Chondrocyte (in vitro differentiated cells): ENCODE measurements at regions not wholly inside any gene's neighbourhood (a gene's known extent, or its start where the extent isn't known, plus 50 kb on each side); places are given as distances from the start of the nearest gene placed in this dataset.

Experiments
- DNase-seq: peaks from one replicate; pipeline ENCODE4 v3.0.0; 2021; ENCODE audit warnings: mixed read lengths, low spot score
- H3K27ac Mint-ChIP-seq: one replicate; pipeline ENCODE4 v1.8.0; 2021; ENCODE audit warnings: mild to moderate bottlenecking, moderate library complexity, mixed read lengths; ENCODE audit not compliant: unreplicated experiment
- H3K27me3 Mint-ChIP-seq: 2 replicates; pipeline ENCODE4 v1.8.0; 2021; ENCODE audit warnings: low read depth, mixed read lengths
- H3K36me3 Mint-ChIP-seq: 2 replicates; pipeline ENCODE4 v1.8.0; 2021; ENCODE audit warnings: low read depth, mixed read lengths
- H3K4me1 Mint-ChIP-seq: 2 replicates; pipeline ENCODE4 v1.8.0; 2021; ENCODE audit warnings: low read depth, mild to moderate bottlenecking, mixed read lengths
- H3K4me3 Mint-ChIP-seq: one replicate; pipeline ENCODE4 v1.8.0; 2021; ENCODE audit warnings: mild to moderate bottlenecking, moderate library complexity, mixed read lengths; ENCODE audit not compliant: unreplicated experiment
- H3K9me3 Mint-ChIP-seq: 2 replicates; pipeline ENCODE4 v1.8.0; 2021; ENCODE audit warnings: low read depth, mixed read lengths
- TF ChIP-seq, protein P1 (sequence below): fragments of 200-600 bp; sonication (generic); IDR thresholded peaks from 2 replicates; pipeline ENCODE4 v1.5.0; 2021; ENCODE audit warnings: antibody characterized with exemption, mild to moderate bottlenecking, moderate library complexity

DNA sequence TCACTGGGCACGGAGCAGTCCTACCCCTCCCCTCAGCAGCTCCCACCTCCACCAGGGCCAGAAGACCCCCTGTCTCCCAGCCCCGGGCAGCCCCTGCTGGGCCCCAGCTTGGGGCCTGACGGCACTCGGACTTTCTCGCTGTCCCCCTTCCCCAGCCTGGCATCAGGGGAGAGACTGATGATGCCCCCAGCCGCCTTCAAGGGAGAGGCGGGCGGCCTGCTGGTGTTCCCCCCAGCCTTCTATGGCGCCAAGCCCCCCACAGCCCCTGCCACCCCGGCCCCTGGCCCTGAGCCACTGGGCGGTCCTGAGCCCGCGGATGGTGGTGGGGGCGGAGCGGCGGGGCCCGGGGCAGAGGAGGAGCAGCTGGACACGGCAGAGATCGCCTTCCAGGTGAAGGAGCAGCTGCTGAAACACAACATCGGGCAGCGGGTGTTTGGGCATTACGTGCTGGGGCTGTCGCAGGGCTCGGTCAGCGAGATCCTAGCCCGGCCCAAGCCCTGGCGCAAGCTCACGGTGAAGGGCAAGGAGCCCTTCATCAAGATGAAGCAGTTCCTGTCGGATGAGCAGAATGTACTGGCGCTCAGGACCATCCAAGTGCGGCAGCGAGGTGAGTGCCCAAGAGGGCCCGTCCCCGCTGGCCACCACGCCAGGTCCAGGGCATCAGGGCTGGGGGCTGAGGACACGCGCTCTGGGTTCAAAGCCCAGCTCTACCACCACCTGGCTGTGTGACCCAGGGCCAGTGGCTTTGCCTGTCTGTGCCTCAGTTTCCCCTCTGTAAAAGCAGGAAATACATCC, 58.6 kb downstream of the PHETA1 start:
- H3K27ac Mint-ChIP-seq: no peak overlapping the region
- H3K4me1 Mint-ChIP-seq: peaks cover 5% of the 10 kb centered on the region
- TF ChIP-seq, protein P1, sequence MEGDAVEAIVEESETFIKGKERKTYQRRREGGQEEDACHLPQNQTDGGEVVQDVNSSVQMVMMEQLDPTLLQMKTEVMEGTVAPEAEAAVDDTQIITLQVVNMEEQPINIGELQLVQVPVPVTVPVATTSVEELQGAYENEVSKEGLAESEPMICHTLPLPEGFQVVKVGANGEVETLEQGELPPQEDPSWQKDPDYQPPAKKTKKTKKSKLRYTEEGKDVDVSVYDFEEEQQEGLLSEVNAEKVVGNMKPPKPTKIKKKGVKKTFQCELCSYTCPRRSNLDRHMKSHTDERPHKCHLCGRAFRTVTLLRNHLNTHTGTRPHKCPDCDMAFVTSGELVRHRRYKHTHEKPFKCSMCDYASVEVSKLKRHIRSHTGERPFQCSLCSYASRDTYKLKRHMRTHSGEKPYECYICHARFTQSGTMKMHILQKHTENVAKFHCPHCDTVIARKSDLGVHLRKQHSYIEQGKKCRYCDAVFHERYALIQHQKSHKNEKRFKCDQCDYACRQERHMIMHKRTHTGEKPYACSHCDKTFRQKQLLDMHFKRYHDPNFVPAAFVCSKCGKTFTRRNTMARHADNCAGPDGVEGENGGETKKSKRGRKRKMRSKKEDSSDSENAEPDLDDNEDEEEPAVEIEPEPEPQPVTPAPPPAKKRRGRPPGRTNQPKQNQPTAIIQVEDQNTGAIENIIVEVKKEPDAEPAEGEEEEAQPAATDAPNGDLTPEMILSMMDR: no peak
- no peak overlapping the region for H3K4me3 Mint-ChIP-seq
- DNase-seq: no peak
- peaks cover 8% of the 10 kb centered on the region for H3K27me3 Mint-ChIP-seq
- H3K36me3 Mint-ChIP-seq: peaks cover 3% of the 10 kb centered on the region
- H3K9me3 Mint-ChIP-seq: peaks cover 6% of the 10 kb centered on the region

DNA sequence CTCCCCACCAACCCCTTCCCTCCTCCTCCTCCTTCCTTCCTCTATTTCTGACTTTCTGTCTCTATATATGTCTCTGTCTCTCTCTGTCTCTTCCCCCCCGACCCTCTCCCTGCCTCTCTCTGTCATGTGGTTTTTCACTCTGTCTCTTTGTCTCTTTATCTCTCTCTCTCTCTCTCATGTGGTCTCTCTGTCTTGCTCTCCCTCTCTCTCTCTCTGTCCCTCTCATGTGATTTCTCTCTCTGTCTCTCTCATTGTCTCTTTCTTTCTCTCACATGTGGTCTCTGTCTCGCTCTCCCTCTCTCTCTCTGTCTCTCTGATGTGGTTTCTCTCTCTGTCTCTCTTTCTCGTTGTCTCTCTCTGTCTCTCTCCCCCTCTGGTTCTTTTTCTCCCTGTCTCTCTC, 59.3 kb downstream of the PHETA1 start:
- H3K9me3 Mint-ChIP-seq: peaks cover 12% of the 10 kb centered on the region
- no peak for DNase-seq
- no peak overlapping the region for H3K4me3 Mint-ChIP-seq
- H3K27me3 Mint-ChIP-seq: peaks cover 8% of the 10 kb centered on the region
- H3K27ac Mint-ChIP-seq: no peak overlapping the region
- H3K36me3 Mint-ChIP-seq: peaks cover 7% of the 10 kb centered on the region
- H3K4me1 Mint-ChIP-seq: peaks cover 5% of the 10 kb centered on the region
- TF ChIP-seq, protein P1: no peak

DNA sequence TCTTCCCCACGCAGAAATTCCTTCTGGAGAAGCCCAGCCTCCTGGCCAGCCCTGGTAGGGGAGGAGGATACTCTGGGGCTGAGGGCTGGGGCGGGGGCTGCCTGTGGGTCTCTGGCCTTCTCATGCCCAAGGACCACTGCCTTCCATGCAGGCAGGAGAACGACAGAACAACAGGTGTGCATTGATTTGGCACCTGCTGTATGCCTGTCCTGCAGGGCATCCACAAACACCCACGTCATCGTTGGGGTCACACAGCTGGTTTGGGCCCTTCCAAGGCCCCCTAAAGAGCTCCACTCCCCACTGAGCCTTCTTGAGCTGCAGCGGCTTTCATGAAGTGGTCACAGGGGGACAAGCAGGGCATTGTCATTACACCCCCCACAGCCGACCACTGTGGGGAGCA, 60.4 kb downstream of the PHETA1 start:
- DNase-seq: no peak
- Mint-ChIP-seq H3K27ac (no peak overlapping the region), H3K36me3 (peaks cover 7% of the 10 kb centered on the region), H3K4me1 (no peaks in the 10 kb centered on the region), H3K4me3 (no peak overlapping the region), H3K9me3 (peaks cover 18% of the 10 kb centered on the region), H3K27me3 (peaks cover 4% of the 10 kb centered on the region)
- TF ChIP-seq, protein P1: no peak

DNA sequence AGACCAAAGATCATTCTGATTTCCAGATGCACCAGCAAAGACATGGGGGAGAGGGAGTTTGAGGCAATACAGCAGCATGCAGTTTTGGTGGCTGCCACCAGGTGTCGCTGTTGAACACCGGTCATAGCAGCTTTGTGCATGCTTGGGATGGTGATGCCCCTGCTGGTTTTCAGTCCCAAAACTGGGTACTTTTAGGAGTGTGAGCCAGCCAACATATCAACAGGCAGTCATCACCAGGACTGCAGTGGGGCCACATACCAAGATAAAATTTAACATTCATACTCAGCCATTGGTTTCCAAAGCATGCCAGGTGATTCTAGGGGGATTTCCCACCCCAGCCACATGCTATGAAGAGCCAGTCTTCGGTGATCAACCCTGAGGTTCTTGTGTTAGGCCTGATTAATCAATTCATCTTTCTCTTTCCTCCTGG, 64.2 kb downstream of the PHETA1 start:
- Mint-ChIP-seq H3K27ac (no peak overlapping the region), H3K4me3 (no peak overlapping the region), H3K27me3 (peaks cover 8% of the 10 kb centered on the region), H3K9me3 (peaks cover 18% of the 10 kb centered on the region), H3K36me3 (peaks cover 7% of the 10 kb centered on the region), H3K4me1 (no peaks in the 10 kb centered on the region)
- TF ChIP-seq, protein P1: peak; percentile 75
- DNase-seq: no peak

DNA sequence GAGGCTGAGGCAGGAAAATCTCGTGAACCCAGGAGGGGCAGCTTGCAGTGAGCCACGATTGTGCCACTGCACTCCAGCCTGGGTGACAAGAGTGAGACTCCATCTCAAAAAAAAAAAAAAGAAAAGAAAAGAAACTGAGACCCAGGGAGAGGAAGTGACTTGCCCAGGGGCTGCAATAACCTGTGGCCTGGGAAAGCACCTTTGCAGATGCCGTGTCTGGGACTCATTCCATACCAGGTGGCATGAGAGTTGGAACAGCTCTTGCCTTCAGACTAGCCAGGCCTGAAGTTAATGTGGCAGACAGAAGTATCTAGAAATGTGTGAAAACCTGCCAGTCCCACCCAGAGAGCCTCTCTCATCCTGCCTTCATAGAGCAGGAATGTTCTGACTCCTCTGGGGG, 65.4 kb downstream of the PHETA1 start:
- TF ChIP-seq, protein P1: no peak
- no peak for DNase-seq
- Mint-ChIP-seq H3K4me3 (no peak overlapping the region), H3K9me3 (peaks cover 18% of the 10 kb centered on the region), H3K4me1 (no peaks in the 10 kb centered on the region), H3K27me3 (peaks cover 6% of the 10 kb centered on the region), H3K36me3 (peaks cover 7% of the 10 kb centered on the region), H3K27ac (no peak overlapping the region)
